ENCODE measurements at regions not wholly inside any gene's neighbourhood (a gene's known extent, or its start where the extent isn't known, plus 50 kb on each side); places are given as distances from the start of the nearest gene placed in this dataset.

GRCh38 chr15:29938361-29939335 is 116.4 kb upstream of the TJP1 start:
- H3K4me3 ChIP-seq (ENCODE audit: low read length), result no peak overlapping the region
- no peak for DNase-seq (ENCODE audit: low read depth)
- TF ChIP-seq CTCF (conservative IDR thresholded peaks at IDR 0.05; ENCODE audit: low read length), result peak; percentile 24

- no peak overlapping the region for H3K4me3 ChIP-seq (ENCODE audit: low read length)
- TF ChIP-seq CTCF (conservative IDR thresholded peaks at IDR 0.05; ENCODE audit: low read length), result no peak
- DNase-seq (ENCODE audit: low read depth), result no peak
Measured at GRCh38 chr15:29937956-29938355, 115.7 kb upstream of the TJP1 start.

- no peak overlapping the region for H3K4me3 ChIP-seq (ENCODE audit: low read length)
- peak; percentile 15 for DNase-seq (ENCODE audit: low read depth)
Measured at GRCh38 chr15:29936353-29937049, 114.2 kb upstream of the TJP1 start.

GRCh38 chr15:29935296-29936004 is 113.2 kb upstream of the TJP1 start:
- TF ChIP-seq CTCF (conservative IDR thresholded peaks at IDR 0.05; ENCODE audit: low read length), result peak; percentile 12; the same call in 1 of the 2 replicates

More at GRCh38 chr15:29936353-29937049, 114.2 kb upstream of the TJP1 start:
- TF ChIP-seq CTCF (conservative IDR thresholded peaks at IDR 0.05; ENCODE audit: low read length), result no peak

GRCh38 chr15:29934251-29934650 is 112.0 kb upstream of the TJP1 start:
- DNase-seq (ENCODE audit: low read depth), result peak; percentile 38
- no peak for TF ChIP-seq CTCF (conservative IDR thresholded peaks at IDR 0.05; ENCODE audit: low read length)
- H3K4me3 ChIP-seq (ENCODE audit: low read length), result no peak overlapping the region

More at GRCh38 chr15:29935296-29936004, 113.2 kb upstream of the TJP1 start:
- no peak overlapping the region for H3K4me3 ChIP-seq (ENCODE audit: low read length)
- no peak for DNase-seq (ENCODE audit: low read depth)

GRCh38 chr15:29933042-29933803 is 111.0 kb upstream of the TJP1 start:
- no peak for DNase-seq (ENCODE audit: low read depth)
- no peak for TF ChIP-seq CTCF (conservative IDR thresholded peaks at IDR 0.05; ENCODE audit: low read length)
- H3K4me3 ChIP-seq (ENCODE audit: low read length), result no peak overlapping the region
